Glomerular visceral epithelial cell (primary cell): ENCODE measurements at regions not wholly inside any gene's neighbourhood (a gene's known extent, or its start where the extent isn't known, plus 50 kb on each side); places are given as distances from the start of the nearest gene placed in this dataset.
A peak's percentile ranks its signal among the peaks of the same experiment; 100 is the strongest.

Experiments used
- DNase-seq: peaks from one replicate; pipeline ENCODE4 v3.0.0-alpha.2; 2016; ENCODE audit errors: extremely low spot score

DNA sequence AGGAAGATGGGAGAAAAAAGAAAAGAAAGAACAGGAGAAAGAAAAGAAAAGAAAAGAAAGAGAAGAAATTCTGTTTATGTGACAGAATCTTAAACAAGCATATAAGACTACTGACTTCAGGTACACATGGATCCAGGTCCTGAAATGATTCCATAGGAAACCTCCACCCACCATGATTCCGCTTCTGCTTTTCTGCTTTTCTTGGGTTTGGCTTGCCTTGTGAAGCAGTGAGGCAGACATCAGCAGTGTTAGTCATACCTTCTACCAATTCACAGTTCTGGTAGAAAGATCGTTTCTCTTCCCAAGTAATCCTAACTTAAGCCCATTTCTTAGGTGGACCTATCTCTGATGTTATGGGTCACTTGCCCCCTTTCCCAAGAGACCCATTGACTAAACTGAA lies 660.1 kb upstream of the RBFOX1 start:
- DNase-seq = no peak

DNA sequence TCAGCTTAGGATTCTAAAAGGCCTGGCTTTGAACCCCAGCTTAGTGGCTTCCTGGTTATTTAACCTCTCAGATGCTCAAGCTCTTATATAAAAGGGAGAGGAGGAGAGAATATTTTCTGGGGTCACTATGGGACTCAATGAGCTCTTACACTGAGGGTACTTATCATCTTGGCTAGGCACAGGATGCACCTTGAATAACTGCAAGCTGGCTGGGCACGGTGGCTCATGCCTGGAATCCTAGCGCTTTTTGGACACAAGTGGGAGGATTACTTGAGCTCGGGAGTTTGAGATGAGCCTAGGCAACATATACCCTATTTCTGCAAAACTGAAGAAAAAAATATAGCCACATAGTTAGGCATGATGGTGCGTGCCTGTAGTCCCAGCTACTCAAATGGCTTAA lies 665.3 kb upstream of the RBFOX1 start:
- DNase-seq = no peak

DNA sequence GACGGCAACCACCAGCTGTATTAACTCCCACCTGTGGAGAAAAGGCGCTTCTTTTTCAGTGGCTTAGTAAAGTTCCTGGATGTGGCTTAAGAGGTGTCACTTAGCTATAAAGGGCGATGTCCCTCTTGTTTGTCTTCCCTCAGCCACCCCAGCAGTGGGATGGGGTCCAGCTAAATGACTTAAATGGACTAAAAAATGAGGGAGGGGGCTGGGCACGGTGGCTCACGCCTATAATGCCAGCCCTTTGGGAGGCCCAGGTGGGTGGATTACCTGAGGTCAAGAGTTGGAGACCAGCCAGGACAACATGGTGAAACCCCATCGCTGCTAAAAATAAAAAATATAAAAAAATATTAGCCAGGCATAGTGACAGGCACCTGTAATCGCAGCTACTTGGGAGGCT lies 667.5 kb upstream of the RBFOX1 start:
- no peak for DNase-seq

- no peak for DNase-seq
Measured at GRCh38 chr16:6663668-6664067, 669.0 kb upstream of the RBFOX1 start.

- no peak for DNase-seq
Measured at GRCh38 chr16:6656760-6657159, 675.9 kb upstream of the RBFOX1 start.

DNA sequence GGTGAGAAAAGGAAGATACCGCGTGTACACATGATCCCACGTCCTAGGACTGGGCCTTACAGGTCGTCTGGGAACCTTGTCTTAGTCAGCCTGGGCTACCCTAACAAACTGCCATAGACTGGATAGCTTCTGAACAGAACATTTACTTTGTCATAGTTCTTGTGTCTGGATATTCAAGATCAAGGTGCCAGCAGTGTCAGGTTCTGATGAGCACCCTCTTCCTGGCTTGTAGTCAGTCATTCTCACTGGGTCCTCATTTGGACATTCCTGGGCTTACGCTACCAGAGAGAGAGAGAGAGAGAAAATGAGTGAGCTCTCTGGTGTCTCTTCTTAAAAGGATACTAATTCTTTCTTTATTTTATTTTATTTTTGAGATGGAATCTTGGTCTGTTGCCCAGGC lies 685.8 kb upstream of the RBFOX1 start:
- no peak for DNase-seq

GRCh38 chr16:6645768-6646568 lies 686.7 kb upstream of the RBFOX1 start:
- no peak for DNase-seq

DNA sequence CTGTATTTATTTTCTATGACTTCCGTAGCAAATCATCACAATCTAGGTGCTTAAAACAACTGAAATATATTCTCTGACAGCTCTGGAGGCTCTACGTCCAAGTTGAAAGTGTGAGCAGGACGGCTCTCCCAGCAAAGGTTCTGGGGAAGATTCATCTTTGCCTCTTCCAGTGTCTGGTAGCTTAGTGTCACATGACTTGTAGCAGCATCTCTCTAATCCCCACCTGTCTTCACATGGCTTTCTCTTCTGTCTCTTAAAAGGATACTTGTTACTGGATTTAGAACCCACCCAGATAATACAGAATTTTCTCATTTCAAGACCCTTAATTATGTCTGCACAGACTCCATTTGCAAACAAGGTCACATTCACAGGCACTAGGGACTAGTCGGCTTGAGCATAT lies 687.7 kb upstream of the RBFOX1 start:
- no peak for DNase-seq

DNA sequence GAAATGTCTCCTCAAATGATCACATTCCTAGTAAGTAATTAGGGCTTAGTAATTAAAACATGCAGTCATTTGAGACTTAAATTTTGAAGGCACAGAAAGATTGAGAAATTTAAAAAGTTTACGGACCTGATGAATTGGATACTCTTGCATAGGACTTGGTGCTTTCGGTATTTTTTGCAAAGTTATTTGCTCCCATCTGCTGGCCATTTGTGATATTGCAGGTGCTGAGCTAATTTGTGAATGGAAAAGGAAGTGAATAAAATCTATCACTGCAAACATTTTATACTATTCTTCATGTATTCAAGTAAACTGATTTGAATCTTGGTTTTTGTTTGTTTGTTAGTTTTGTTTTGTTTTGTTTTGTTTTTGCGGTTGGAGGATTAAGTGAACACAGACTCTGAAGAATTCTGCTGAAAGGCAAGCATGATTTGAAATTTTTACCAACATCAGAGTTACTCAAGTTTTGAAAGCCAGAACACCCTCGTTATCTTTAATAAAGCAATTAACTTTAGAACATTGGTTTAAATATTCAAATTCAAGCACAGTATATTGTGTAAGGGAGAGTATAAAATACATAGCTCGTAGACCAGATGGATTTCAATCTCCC lies 689.5 kb upstream of the RBFOX1 start:
- DNase-seq = peak; percentile 36

- no peak for DNase-seq
Measured at GRCh38 chr16:6642271-6642670, 690.4 kb upstream of the RBFOX1 start.

DNA sequence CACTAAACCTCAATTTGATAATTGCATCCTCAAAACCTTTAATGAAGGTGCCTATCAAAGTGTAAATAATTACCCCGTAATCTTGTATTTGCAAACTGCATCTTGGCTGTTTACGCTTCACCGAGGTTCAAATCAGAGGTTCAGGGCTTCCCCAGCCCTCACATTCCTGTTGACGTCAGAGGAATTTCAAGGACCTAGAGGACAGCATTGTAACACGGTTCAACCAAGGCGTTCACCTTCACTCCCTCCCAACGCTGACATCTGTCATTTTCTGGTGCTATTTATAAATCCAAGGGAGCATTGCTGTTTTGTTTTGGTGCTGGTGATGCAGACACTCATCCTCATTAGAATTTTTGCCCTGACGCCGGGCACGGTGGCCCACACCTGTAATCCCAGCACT lies 691.6 kb upstream of the RBFOX1 start:
- no peak for DNase-seq

- DNase-seq = no peak
Measured at GRCh38 chr16:6636457-6636856, 696.2 kb upstream of the RBFOX1 start.

GRCh38 chr16:6634151-6634550 lies 698.5 kb upstream of the RBFOX1 start:
- no peak for DNase-seq

- DNase-seq = no peak
Measured at GRCh38 chr16:6633456-6633855, 699.2 kb upstream of the RBFOX1 start.

- DNase-seq = no peak
Measured at GRCh38 chr16:6629110-6629509, 703.5 kb upstream of the RBFOX1 start.

GRCh38 chr16:6625606-6626005 lies 707.0 kb upstream of the RBFOX1 start:
- DNase-seq = no peak

DNA sequence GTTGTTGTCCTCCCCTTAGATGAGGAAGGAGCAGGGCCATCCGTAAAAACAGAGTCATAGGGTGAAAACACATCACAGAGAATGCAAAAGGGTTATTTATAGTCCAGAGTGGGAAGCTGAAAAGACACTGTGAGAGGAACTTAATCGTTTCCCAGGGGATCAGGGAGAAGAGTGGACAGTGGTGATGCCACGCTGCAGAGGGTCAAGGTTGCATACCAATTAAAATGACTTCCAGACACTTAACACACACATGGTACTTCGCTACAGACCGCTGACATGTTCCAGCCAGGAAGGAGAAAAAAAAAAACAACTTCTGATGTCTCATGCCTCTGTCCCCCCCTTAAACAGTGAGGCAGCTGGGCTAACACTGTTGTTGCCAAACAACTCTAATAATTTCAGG lies 713.8 kb upstream of the RBFOX1 start:
- DNase-seq = no peak

- no peak for DNase-seq
Measured at GRCh38 chr16:6616746-6617145, 715.9 kb upstream of the RBFOX1 start.

- no peak for DNase-seq
Measured at GRCh38 chr16:6615636-6616035, 717.0 kb upstream of the RBFOX1 start.

GRCh38 chr16:6611535-6611934 lies 721.1 kb upstream of the RBFOX1 start:
- no peak for DNase-seq

- no peak for DNase-seq
Measured at GRCh38 chr16:6605490-6605889, 727.2 kb upstream of the RBFOX1 start.

- DNase-seq = no peak
Measured at GRCh38 chr16:6603780-6604325, 728.8 kb upstream of the RBFOX1 start.

- no peak for DNase-seq
Measured at GRCh38 chr16:6602405-6602804, 730.2 kb upstream of the RBFOX1 start.
